Stimulated activated CD4-positive, alpha-beta T cell treated with anti-CD3 and anti-CD28 coated beads, Interleukin-1b, Interleukin-23, amount 100 ng/mL, for 24 hours (primary cell): ENCODE measurements at regions not wholly inside any gene's neighbourhood (a gene's known extent, or its start where the extent isn't known, plus 50 kb on each side); places are given as distances from the start of the nearest gene placed in this dataset.

ENCODE experiments used
- DNase-seq, 4 experiments: peaks; one replicate each; pipeline ENCODE4 v3.0.0-alpha.2; 2020; ENCODE audit warnings: low read depth in 4 of 4, low spot score in 1 of 4

DNA sequence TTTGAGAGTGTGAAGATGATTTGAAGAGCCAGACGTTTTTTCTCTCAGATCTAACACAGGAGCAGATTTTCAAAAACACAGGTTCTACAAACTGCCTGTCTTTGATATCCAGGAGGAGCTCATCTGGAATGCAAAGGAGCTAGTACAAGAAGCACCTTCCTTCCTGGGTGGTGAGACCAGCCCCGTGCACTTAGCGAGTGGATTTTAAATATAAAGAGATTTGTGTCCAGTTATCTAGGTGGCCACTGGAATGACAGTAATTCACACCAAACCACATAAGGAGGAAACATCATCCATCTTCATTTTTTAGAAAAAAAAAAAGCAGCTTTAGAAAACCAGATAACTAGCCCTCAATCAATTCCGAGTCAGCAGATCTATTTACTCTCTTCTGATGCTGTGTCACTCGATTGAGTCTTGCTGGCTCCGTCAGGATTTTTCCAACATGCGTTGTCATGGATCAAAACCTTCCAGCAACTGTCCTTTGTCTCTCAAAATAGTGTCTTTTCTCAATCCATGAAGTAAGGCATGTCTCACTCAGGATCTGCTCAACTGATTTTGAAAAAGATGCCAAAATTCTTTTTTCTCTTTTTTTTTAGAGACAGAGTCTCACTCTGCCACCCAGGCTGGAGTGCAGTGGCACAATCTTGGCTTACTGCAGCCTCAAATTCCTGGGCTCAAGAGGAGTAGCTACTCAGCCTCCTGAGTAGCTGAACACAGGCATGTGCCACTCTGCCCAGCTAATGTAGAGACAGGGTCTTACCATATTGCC lies 451.2 kb upstream of the PSMD7 start:
- no peak for DNase-seq

DNA sequence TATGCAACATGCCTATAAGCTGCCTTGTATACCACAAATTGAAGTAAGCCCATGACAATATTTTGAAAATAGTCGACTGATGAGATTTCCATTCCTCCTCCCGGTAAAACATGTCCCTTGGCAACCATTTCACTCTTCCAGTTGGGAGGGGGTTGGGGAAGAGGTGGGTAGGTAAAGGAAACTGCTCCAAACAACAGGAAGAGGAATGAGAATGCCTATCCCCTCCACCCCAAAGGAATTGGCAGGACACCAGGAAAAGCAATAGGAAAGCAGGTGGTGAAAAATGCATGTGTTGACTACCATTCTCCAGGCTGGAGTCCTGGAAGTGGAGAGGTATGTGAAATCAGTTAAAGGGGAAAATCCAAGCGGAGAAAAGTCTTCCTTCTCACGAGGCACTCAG lies 455.9 kb upstream of the PSMD7 start:
- DNase-seq, result no peak

DNA sequence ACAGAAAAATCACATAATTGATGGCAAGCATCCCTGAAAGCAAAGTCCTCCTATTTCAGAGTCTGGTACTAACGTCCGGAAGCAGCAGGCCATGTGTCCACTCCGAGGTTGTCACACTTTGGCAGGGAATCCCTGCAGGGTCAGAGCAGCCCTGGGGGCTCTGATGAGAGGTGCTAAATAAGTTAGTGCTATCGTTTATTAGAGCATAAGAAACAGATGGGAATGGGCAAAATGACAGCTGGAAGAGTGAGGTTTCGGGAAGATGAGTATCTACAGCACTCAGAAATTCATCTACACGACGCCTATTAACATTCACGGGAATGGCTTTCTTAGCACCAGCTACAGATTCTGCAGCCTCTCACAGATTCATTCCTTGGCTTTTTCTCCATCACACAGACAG lies 465.4 kb upstream of the PSMD7 start:
- DNase-seq, result no peak

DNA sequence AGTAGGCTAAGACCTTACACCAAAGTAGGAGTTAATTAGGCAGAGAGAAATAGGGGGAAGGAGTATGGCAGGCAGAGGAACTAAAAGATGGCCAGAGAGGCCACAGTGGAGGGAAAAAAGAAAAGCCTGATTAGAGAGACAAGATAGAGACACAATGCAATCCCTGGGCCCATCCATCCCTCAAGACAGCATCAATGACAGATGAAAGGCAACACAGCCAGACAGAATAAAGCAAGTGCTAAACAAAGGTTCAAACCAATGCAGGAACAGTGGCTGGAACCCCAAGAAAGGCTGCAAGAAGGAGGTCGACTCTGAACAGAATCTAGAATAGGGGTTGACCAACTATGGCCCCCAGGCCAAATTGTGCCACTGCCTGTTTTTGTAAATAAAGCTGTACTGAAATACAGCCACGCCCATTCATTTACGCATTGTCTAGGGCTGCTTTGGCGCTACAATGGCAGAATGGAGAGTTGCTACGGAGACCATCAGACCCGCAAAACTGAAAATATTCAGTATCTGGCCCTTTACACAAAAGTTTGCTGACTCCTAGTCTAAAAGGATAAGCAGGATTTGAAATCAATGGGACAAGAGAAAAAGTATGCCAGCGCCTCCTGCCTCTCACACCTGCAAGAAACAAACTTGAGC lies 473.3 kb upstream of the PSMD7 start:
- DNase-seq, result no peak

DNA sequence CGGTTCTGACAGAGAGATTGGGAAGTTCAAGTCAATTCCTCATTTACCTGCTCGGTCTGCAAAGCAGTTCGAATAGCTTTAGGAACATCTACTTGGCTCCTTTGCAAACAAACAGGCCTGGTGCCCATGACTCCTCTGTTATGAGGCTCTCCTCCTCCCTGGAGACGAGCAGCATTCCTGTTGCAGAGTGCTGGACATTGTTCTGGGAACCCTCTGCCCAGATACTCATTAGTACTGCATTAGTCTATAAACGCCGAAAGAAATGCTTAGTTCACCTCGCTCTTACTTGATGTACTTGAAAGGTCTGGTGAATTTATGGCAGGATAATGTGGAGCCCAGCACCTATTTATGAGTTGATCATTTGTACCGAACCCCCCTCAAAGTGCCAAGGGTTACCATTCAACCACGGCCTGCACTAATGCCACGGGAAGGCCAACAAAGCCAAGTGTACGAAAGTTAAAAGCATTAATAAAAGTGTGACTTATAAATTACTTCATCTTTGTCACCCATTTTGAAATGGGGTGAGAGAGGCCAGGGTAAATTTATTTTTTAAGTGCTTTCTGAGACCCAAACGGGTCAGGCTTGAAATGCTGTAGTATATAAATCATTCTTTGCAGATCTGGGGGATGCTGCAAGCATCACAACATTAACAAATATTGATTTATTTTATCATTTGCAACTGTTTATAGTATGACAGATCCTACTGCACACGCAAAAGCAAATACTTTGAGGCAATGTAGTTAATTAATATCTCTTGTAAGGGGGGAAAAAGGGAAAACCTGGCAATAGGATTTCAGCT lies 478.9 kb upstream of the PSMD7 start:
- no peak for DNase-seq

DNA sequence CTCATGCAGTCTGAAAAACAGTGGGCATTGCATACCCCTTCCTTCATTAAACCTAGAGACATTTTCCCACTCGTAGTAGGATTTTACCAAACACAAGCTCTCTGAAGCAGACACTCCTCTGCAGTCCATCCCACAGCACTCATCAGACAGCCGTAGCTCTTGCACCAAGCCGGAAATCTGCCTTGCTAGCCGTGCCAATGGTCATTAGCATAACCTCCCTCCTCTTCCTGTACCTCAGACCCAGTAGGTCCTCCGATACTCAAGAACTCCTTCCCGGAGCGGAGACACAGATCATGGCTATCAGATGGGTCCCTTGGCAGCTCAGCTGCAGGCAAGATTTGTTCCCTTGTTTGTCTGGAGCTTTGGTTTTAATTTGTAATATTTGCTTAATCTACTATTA lies 483.1 kb upstream of the PSMD7 start:
- DNase-seq, result no peak

DNA sequence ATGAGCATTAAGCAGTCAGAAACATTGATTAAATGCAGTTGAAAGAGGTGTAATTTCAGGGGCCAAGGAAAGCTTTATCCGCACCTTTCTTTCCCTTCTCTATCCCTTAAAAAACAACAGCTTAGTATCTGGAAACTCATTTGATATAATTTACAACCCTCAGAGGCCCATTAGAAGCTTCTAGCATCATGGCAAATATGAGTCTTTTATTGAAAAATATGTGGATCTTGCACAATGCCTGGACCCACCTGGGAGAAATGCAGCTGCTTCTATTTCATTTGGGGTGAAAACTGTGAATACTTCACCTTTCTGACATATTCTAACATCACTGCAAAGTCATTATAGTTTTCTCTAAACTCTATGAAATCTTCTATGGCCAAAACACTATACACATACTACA lies 492.2 kb upstream of the PSMD7 start:
- DNase-seq, result no peak

DNA sequence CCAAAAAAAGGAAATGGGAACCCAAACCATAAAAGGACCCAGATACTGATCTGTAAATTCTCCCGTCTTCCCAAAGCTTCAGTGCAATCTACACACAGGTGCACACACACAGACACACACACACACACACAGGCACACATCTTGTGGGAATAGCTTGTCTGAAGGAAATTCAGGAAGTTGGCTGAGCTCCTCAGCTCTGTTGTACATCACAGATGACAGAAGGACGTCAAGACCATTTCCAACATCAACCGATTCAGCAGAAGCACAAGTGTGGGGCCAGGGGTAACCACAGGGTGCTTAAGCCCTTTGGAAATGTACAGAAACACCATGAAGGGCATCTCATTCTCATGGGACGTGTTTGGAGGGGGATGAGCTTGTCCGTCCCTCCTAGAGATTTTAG lies 498.1 kb upstream of the PSMD7 start:
- no peak for DNase-seq

DNA sequence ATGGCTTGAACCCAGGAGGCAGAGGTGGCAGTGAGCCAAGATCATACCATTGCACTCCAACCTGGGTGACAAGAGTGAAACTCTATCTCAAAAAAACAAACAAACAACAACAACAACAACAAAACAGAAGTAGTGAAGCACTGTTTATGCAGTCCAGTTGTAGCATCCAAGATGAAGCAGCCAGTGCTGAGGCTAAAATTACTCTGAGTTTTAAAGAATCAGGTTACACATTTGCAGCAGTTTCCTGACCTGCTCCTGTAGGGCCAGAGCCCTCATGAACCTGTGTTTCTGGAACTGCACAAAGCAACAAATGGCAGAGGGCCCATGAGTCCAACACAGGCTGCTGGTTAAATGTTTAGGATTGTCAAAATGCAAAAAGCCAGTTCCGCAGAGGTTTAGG lies 499.5 kb upstream of the PSMD7 start:
- DNase-seq, result no peak

DNA sequence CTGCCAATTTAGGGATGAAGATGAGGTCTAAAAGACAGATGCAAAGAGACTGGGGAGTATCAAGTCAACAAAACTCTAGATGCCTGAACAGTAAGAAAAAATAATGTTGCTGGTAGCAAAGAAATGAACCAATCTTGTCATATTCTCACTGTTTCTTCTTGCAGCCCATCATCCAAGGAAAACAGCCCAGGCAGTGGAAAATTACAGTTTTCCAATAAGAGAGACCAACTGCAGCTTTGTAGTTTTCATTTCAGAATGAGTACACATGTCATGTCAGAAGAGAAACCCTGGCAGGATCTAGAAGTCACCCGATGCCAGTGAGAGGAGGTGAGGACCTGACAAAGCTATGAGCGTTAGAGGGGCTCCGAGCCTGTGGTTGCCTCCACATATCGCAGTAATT lies 500.4 kb upstream of the PSMD7 start:
- DNase-seq, result no peak

DNA sequence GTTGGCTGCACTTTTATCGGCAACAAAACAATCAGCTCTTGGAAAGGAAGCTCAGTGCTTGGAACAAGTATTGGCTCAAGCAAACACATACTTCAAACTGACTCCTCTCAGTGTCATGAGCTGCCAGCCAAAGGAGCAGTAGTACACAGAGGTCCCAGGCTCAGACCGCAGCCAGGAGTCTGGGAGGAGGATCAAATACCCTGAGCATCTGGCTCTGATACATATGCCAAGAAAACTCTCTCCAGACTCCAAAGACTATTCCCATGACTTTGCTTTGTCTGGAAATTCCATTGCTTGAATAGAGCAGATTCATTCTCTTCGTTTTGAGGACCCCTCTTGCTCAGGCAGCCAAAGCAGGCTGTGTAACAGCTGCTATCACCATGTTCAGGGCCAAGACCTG lies 501.6 kb upstream of the PSMD7 start:
- no peak for DNase-seq

DNA sequence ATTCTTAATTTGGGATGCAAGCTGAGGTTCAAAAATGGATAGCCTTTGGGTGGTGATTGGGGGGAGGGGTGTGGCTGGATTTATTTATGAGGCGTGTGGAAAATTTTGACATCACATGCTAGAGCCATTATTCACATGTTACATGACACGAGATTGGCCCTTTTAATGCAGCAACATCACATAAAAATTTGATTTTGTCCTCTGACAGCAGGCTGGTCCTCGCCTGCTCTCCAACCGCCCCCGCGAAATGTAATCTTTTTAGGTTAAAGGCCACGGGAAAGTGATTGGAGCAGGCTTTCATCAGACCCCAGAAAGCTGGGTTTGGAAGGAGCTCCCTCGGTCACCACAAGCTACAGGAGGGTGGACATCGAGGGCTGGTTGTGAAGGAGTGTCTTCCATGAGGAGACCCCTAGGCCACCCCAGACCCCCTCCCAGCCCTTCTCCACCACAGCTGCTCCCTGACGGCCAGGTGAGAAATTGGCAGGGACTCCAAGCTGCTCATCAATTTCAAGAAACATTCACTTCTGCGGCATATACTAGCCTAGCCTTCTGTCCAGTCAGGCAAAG lies 502.7 kb upstream of the PSMD7 start:
- DNase-seq, result no peak

DNA sequence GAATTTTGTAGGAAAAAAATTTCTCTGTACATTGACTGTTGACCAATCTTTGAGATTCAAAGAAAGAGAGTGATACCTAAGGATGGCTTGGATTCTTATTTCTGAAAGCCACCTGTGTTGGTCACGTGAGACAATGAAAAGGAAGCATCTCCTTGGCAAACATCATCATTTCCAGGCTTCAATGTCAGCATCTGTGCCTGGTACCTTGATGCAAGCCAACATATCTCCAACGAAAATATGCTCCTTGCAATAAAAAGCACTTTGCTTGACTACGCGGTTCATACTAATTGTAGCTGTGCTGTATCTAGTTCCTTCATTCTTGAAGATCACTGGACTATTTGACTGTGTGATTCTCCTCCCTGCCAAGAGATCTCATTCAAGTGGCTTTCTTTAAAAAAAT lies 503.4 kb upstream of the PSMD7 start:
- no peak for DNase-seq

DNA sequence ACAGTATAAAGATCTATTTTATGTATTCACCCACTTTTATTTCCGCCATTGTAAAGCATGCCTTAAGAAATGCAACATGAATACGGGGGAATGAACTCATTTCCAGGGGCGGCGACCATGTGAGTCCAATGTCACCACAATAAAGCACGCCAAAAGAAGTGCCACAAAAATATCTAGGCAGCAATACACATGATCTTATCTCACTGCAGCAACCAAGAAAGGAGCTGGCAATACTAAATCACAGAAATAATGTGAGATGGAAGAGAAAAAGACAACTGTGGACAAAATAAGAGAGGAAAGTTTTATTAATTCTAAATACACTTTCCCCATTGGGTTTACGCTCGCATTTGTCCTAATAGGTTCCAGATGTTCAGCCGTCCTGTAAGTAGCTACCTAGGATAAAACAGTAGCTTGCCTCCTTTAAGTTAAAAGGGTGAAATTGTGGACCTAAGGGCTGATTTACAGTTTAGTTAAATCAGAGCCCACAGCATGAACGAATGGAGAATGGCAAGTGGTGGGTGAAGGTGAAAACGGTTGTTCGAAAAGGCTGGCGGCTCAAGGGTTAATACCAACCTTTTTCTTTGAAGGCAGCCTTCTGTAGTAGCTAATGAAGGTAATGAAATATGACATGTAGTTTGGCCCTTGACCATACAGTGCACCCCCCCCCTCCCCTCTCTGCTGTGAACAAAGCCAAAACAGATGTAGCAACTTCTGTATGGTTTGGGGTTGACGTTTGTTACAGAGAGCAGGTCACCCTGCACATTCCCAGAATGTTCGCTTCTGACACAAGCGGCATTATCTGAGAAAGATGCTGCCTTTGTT lies 504.2 kb upstream of the PSMD7 start:
- no peak for DNase-seq

DNA sequence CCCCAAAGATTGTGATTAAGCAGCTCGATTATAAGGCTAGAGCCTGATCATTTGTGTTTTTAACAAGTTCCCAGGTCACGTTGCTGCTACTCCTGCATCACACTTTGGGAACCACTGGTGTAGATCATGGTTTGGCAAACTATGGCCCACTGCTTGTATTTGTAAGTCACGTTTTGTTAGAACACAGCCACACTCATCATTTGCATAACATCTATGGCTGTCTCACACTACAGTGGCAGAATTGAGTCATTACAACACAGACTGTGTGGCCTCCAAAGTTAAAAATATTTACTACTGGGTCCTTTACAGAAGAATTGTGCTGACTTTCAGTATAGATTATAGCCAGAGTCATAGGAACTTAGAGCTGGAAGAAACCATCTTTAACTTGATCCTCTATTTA lies 515.3 kb upstream of the PSMD7 start:
- no peak for DNase-seq

DNA sequence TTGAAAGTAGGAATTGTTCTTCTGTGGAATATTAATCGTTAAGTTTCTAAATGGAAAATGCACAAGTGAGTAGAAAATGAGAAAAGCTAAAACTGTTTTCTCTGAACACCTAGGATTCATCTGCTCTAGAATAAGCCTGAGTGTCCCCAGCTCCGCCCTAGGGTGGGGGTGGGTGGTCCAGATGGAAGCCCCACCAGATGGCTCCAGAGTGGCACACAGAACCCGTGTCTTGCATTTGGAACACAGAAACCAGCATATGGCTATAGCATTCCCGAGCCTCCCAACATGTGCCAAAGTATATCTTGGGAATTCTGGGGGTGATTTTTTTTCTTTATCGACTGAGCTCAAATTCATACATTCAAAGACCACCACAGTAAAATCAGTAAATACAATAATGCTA lies 517.7 kb upstream of the PSMD7 start:
- no peak for DNase-seq

DNA sequence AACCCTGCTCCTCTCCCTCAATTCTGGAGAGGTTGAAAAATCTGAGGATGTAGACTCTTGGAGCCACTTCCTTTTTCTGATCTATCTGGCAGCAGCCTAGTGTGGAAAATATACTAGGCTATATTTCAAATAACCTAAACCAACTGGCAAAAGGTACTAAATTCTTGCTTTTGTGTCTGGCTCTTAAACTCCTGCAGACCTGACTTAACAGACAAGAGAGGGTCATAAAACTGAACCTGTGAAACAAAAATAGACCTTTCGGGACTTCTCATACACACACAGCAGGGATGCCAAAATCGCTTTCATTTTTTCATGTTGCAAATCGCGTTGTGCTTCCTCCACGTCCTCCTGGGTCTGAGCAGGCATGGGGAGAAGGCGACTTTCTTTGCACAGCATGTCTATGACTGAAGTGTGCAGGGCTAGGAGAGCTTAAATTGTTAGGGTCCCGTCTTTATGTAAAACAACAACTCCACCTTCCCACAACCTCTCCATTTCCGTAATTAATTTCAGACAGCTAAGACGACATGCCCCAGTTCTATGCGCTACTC lies 520.7 kb upstream of the PSMD7 start:
- no peak for DNase-seq

DNA sequence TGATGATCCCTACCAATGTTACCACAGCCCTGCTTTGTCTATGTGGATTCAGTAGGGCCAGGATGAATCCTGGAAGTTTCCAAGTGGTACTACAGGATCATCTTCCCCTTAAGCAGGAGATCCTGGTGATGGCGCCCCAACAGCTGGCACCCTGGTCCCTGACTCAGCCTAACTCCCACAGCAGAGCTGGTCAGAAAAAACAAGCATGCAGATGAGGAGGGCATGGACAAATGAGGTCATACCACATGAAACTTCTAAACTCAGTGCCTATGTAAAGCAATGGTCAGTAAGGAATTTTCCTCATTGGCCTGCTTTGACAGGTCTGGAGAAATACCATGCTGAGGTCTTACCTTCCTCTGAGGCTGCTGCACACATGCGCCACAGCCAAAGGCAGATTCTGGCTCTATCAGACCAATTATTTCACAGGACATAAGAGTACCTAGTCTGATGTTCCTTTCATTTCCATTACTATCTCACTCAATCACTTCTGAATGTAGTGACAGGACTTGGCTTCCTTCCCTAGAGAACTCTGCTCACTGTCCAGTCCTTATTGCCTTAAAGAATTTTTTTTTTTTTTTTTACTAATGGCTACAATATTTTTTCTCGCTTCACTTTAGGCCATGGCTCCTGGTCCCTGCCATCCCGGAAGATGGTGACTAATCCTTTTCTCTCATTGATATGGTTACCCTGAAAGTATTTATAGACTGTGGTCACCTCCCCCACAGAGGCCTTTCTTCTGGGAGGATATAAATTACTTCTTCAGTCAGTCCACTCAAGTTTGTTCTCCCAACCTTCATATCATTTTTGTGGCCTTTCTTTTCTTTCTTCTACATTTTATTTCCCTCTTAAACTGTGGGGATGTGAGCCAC lies 525.2 kb upstream of the PSMD7 start:
- no peak for DNase-seq

DNA sequence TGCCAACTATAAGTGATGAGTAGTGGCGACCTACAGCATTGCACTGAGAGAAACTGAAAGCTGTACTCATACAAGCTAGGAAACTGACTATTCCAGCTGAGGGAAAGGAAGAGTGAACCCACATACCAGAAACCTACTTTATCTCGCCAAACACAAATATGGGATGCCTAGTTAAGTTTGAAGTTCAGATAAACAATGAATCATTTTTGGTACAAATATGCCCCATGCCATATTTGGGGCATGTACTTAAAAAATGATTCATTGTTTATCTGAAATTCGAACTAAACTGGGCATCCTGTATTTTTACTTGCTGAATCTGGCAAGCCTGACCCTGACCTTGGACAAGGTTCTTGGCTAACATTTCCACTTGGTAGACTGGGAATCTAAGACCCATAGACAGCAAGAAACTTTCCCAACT lies 527.8 kb upstream of the PSMD7 start:
- DNase-seq, result no peak

DNA sequence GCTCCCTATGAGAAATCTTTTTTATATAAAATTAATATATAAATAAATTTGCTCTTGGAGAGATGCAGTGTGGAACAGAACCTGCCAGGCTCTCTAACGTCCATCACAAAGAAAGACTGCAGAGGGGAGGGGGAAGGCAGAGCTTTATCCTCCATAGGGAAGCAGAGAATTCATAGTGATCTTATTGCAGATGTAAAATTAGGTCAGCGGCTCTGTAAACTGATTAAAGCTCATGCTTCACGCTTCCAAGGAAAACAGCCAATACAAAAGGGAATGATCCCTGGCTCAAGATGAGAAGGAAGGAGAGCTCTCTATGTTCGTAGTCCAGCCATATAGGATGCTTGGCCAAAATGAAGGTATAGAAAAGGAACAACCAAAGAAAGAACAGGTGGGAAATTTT lies 532.3 kb upstream of the PSMD7 start:
- DNase-seq, result no peak
